ENCODE measurements at regions not wholly inside any gene's neighbourhood (a gene's known extent, or its start where the extent isn't known, plus 50 kb on each side); places are given as distances from the start of the nearest gene placed in this dataset.
"Not testable (repeated sequence)": the region's sequence is repeated elsewhere in the genome, so short reads cannot be mapped to it uniquely, and the experiment has no call there.

DNA sequence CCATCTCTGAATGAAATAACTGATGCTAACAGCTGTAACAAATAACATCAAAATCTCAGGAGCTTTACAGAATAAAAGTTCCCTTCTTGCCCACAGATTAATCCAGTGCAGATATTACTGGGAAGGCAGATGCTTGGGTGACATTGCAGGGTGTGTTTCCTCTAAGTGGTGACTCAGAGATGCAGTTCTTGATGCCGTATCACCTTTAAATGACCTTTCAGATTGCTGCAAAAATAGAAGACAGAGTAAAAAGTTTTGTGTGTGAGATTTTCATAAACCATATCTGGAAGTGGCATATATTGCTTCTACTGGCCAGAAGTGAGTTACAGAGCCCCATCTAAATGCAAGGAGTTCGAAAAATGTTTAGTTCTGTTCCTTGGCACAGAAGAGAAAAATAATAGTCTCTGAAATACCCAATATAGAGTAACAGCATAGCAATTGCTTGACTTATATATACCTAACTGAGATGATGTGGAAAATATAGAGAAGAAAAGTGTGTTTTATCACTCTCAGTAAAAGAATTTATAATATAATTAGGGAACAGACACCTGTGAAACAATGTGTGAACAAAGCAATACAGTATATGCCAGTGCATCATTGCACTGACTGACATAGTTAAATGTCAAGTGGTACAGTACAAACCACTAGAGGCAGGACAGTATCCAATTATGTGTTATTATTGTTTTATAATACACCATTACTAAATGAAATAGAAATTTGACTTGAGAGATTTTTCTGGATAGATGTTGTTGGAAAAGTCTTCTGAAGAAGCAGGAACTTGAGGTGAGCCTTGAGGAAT, 430.7 kb upstream of the CBLB start:
- no peak overlapping the region for H3K27ac ChIP-seq

GRCh38 chr3:106302451-106303221, 433.8 kb upstream of the CBLB start:
- TF ChIP-seq CTCF (conservative IDR thresholded peaks at IDR 0.05) (no peak), ZFX (IDR thresholded peaks at IDR 0.05) (no peak)

More for the DNA sequence above, 430.7 kb upstream of the CBLB start:
- no peak for TF ChIP-seq ZFX (IDR thresholded peaks at IDR 0.05)
- no peak for TF ChIP-seq CTCF (conservative IDR thresholded peaks at IDR 0.05)

DNA sequence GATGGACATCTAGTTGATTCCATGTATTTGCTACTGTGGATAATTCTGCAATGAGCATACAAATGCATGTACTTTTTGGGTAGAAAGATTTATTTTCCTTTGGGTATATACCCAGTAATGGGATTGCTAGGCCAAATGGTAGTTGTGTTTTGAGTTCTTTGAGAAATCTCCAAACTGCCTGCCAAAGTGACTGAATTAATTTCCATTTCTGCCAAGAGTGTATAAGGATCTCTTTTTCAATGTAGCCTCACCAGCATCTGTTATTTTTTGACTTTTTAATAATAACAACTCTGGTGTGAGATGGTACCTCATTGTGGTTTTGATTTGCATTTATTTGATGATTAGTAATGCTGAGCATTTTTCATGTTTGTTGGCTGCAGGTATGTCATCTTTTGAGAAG, 435.0 kb upstream of the CBLB start:
- H3K27ac ChIP-seq = no peak overlapping the region
- no peak for TF ChIP-seq CTCF (conservative IDR thresholded peaks at IDR 0.05)
- no peak for TF ChIP-seq ZFX (IDR thresholded peaks at IDR 0.05)

More at GRCh38 chr3:106302451-106303221, 433.8 kb upstream of the CBLB start:
- no peak overlapping the region for H3K27ac ChIP-seq

DNA sequence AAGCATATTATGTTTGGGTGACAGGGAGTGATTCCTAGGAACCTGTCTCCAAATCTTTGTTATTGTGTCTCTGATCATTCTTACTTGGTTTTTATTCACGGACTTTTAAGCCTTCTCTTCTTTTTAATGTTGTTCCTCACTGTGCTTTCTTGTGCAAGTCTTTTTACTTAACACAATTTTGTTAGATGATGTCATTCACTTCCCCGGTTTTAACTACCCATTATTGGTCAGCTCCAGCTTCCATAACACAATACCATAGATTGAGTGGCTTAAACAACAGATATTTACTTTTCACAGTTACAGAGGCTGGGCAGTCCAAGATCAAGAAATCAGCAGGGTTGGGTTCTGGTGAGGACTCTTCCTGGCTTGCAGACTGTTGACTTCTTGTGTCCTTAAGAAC, 436.3 kb upstream of the CBLB start:
- TF ChIP-seq ZFX (IDR thresholded peaks at IDR 0.05) (no peak), CTCF (conservative IDR thresholded peaks at IDR 0.05) (no peak)
- H3K27ac ChIP-seq = no peak overlapping the region

GRCh38 chr3:106305882-106306435, 437.1 kb upstream of the CBLB start:
- TF ChIP-seq ZFX (IDR thresholded peaks at IDR 0.05) (no peak), CTCF (conservative IDR thresholded peaks at IDR 0.05) (no peak)
- H3K27ac ChIP-seq = no peak overlapping the region

- H3K27ac ChIP-seq = no peak overlapping the region
Observed at GRCh38 chr3:106309274-106309673, 440.5 kb upstream of the CBLB start.

GRCh38 chr3:106309798-106310197, 441.0 kb upstream of the CBLB start:
- not testable (repeated sequence) for H3K27ac ChIP-seq

More at GRCh38 chr3:106309274-106309673, 440.5 kb upstream of the CBLB start:
- TF ChIP-seq ZFX (IDR thresholded peaks at IDR 0.05) = no peak
- TF ChIP-seq CTCF (conservative IDR thresholded peaks at IDR 0.05) = no peak
